GM12878 (cell line): ENCODE measurements at regions not wholly inside any gene's neighbourhood (a gene's known extent, or its start where the extent isn't known, plus 50 kb on each side); places are given as distances from the start of the nearest gene placed in this dataset.

Experiments used
- MTA3 ChIP-seq: IDR thresholded peaks from 2 replicates; pipeline ENCODE4 v1.6.1; 2012; ENCODE audit warnings: low read length, inconsistent platforms, borderline replicate concordance
- POLR2A ChIP-seq: IDR thresholded peaks from 2 replicates; pipeline ENCODE4 v1.6.1; 2011; ENCODE audit warnings: low read depth, mild to moderate bottlenecking, low read length

DNA sequence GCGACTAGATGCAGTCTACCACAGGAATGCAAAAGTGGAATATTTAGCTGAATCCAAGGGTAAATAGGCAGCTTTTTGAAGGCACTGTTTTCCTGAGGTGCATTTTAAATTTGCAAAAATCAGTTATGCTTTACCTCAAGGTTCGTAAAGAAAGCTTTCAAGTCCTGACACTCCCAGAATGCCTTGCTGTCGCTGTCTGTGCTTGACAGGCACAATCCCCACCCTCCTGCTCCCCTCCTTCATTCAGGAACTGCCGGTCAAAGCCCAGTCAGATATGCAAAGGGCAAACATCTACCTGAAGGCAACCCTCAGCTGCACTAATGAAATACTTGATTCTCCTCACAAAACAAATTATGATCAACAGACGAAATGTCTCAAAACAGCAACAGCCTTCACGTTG is 97.4 kb upstream of the DDX18 start:
- TF ChIP-seq MTA3 (no peak), POLR2A (no peak)
